HG02610 (cell line): ENCODE measurements at regions not wholly inside any gene's neighbourhood (a gene's known extent, or its start where the extent isn't known, plus 50 kb on each side); places are given as distances from the start of the nearest gene placed in this dataset.

ENCODE experiments used
- ATAC-seq: cut with Tn5 transposase; IDR thresholded peaks from one replicate; pipeline ENCODE4 v1.9.1; 2021; ENCODE audit warnings: mild to moderate bottlenecking, moderate library complexity; ENCODE audit not compliant: unreplicated experiment

DNA sequence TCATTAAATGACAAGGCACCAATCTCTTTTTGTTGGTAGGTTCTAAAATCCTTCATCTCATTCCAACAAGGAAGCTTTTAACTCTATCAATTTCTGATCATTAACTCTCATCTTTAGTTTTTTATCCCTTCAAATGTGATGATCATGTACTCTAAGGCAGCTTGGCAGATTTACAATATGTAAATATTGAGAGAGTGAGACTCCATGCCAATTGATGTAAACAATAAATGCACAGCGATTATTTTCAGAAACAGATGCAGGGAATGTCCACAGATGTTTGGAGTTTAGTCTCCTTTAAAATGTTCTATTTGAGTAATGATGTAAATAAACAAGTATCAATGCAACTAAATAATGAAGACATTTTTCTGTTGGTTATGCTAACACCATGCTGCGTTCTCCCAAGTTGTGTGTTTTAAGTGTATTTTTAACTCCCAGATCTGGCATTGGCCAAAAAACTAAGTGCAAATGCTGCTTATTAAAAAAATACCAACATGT is 213.8 kb downstream of the AHR start:
- no peak for ATAC-seq

DNA sequence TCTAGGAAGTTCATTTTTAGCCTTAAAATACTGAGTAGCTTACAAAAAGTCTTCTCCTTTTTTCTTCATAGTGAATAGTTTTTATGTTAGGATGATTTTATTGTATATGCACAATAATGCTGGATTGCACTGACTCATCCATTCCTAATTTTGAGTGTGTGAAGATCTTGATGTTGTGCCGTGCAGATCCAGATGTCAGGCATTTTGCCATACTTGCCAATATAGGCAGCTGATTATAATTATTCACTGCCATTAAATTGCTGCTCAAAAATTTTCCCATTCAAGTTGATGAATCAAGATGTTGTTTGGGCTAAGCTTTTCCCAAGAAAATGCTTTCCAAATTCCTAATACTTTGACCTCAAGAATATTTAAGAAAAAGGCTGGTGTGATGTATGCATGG is 218.3 kb downstream of the AHR start:
- ATAC-seq, result no peak

DNA sequence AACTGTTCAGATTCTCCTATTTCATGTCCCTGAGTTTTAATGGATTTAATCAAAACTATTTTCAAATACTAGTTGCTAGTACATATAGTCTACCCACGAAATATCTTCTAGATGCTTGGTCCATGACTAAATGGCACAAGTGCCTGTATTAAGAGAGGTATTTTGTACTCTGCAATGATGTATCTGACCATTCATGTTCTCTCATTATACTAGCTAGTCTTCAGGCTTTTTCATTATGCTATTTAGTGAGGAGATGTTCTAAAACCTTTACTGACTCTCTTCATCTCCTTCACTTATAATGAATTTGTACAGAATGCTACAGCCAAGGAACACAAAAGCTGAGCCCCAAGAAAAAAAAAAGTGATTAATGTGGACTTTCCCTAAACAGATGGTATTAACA is 222.5 kb downstream of the AHR start:
- no peak for ATAC-seq

DNA sequence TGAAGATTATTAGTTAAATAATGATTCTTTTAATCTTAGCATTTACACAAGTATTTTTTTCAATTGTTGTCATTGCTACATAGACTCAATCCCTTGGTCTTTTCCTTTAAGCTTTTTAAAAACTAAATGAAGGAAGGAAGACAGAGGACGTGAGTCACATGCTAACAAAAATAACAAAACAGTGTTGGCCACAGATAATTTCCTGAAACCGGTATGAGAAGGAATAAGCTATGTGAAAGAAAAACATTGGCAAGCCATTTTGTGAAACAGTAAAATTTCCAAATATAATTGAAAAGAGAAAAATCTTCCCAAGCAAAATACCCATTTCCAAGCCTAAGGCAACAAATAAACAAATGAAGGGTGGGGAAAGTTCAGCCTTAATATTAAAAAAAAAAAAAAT is 223.0 kb downstream of the AHR start:
- ATAC-seq, result no peak

DNA sequence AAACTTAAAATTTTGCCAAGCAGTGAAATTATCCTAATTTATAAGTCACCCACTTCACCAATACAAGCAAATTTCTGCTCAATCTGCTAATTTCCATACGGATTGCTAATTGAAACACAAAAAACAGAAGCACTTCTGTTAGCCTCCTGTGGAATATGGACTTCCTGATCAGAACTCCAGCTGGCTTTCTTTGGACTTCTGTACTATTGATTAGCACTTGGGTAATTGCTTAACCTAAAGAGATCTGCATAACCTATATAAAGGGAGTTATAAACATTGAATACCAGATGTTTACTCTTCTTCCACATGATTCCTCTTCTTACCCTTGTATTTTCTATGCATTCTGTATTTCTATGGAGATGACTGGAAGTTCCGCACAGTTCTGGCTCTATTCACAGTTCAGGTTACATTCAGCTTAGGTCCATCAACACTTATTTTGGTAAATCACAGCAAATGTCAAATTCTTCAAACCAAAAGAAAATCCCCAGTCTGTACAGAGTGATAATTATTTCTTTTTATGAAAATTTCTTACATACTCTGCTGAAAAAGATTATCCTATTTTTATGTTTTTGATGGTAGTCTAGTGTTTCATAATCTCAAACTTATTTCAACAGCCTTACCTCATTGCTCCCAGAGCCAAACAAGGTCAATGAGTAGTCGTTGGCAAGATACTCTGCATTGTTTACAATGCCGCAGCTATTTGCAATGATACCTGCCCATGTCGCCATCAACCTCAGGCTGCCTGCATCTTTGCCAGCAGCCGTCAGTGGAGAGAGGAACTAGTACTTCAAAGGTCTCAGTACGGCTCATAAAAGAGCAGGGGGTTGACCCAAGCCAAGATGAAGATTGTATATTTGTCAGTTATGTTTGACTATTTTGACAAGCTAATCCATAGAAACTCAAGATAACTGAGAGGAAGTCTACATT is 225.6 kb downstream of the AHR start:
- ATAC-seq, result no peak

DNA sequence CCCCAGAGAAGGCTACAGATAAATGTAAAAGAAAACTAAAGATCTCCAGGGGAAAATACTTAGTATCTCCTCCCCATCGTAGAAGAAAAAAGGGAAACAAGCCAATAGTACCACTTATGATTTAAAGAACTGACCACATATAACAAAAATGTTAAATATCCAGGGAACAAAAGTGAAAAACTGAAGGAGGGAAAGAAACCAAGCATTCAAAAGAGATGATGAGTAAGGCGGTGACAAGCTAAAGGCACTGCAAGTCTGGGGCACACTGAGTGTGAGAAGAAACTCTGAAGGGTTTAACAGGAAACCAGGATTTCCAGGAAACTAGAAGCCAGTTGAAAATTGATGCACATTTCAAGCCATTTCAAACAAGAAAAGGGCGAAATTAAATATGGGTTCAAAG is 226.3 kb downstream of the AHR start:
- ATAC-seq, result no peak

DNA sequence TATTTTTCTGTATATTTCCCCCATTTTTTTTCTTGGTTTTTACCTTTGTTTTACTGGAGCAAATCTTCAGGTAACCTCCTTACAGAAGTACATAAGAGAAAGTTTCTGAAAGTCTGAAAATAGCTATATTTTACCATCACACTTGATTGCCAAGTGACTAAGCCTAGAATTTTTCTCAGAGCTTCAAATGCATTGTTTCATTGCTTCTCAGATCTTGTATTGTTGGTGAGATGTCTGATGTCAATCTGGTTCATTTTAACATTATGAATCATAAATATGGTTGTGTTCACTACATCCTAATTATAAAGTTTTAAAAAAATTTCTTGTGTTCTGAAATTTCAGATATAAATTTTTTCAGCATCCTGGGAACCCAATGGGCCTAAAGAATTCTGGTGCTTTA is 228.2 kb downstream of the AHR start:
- no peak for ATAC-seq

DNA sequence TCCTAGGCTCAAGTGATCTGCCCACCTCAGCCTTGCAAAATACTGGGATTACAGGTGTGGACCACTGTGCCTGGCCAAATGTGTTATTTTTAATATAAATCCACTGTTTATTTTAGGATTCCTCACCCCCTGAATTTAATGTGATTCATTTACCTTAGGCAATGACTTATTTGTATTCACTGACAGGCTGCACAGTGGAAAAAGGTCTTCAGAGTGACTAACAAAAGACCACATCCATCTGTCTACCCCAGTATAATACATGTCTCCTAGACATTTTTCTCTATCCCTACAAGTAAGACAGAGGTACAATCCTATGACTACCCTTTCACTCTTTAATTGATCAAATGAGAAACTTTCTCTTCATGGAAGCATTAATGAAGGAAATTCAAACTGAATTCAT is 230.2 kb downstream of the AHR start:
- no peak for ATAC-seq

DNA sequence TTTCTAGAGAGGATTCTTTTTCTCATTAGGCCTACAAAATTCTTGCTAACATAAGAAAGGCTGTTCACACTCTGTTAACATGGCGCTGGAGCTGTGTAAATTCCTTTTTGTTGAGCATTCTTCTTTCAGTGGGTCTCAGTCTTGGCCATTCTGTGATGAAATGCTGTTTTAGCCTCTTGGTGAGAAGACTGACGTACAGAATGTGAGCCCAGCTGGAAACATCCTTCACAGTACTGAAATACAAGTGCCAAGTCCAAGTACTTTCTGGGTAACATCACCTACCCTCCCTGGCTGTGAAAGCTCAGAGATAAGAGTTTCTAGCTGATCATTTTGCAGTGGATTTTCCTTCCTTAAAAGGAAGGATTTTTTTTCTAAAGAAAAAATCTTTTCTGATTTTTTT is 231.8 kb downstream of the AHR start:
- no peak for ATAC-seq

DNA sequence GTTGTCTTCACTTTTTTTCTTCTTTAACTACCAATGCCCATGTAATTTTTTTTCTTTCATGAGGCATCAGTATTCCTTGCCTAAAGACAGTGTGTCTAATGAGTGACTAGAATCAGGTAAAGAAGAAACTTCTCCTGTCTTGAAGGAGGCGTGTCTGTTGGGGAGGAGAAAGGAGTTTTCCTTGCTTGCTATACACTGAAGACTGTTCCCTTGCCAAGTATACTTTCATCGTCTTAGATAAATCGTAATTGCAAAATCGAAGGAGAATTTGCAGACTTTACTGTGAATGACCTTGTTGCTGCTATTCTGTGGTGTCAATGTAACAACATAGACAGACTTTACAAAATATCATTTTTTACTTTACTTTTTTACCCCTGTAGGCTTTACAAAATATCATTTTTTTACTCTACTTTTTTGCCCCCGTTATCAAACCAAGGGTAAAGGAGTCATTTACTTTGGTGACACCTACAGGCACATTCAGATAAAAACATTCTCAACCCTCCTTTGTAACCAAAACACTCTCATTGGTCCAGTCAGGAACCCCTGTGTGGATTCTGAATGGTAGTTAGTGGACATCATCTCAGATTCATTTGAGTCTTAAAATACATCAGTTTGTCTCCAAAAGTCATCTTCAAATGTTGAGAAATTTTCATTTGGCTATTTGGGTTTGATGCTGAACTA is 232.4 kb downstream of the AHR start:
- ATAC-seq, result peak; percentile 59

DNA sequence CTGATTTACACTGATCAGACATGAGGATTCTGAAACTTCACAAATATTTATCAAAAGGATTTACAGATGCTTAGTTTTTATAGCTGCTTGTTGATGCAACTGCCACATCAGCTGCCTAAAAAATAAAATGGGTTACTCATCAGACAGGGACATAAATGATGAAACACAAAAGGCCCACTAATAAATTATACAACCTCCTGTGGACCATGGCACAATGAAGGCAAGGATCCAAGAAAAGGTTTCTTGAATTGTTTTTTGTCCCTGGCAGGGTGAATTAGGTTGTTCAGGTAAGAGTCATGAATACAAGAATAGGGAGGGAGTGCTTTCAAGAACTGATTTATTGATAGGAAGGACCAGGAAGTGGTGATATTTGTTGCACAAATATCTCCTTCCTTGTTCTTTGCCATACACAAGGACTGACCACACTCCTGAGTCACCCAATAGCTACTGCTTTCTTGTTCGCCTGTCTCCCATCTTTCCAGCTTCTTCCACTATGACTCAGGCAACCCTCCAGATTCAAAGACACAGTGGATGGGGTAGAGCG is 234.5 kb downstream of the AHR start:
- no peak for ATAC-seq

DNA sequence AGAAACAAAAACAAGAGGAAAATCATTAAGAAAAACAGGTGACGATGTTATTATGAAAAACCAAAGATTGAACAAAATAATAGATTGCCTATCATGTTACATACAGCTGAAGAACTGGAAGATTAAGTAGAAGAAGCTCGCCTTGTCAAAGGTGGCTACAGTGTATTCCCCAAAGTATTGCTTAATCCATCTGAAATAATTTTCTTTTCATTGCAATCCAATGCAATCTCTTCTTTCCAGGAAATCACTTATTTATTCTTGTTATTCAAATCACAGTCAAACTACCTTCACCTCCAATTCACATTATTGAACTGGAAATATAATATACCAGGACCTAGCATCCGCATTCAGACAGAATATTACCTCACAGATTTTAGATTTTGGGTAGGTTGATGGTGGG is 235.9 kb downstream of the AHR start:
- ATAC-seq, result no peak

DNA sequence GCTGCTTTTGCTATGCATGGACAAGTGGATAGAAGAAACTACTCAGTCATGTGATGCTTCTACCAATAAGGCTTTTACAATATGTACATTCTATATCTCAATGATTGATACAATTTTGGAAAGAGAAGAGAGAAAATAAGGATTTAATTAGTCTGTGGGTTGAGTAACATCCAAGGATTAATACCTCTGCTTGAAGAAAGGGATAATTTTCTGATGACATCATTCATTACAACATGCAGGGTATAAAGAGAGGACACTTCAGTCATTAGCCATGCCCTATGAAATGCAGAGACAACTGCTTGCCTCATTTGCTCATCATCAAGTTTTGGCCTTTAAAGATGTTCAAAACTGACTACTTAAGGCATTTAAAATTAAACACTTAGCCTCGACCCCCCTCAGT is 237.3 kb downstream of the AHR start:
- ATAC-seq, result no peak

DNA sequence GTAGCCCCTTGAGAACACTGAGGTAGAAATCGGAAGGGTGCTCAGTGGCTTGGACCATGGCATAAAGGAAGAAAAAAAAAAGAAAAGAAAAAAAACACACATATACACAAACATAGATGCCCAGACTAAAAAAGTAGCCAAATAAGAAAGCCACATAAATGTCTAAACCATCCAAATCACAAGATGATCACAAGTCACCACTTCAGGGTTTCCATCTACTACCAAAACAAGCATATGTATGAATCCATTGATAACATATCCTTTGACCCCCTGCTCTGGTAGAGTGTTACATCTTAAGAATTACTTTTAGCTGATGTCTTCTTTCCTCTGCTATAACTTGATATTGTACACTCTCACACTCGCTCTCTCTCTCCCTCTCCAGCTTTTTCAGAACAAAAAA is 245.9 kb downstream of the AHR start:
- no peak for ATAC-seq

DNA sequence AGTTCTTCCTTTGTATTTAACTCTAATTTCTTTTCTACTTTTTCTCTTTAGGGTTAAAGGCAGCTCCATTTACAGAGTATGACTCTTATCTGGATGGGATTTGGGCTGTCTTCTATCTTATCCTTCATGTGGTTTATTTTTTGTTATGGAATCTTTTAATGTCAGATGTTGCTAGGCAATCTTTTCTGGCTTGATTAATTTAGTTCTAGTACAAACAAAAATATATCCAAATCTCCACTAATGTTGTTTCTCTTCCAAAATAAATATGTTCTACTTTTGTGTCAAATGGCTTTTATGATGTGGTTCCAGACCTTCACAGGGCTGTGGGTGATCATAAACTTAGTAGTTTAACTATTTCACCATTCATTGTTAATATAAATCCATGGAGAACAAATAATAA is 246.9 kb downstream of the AHR start:
- no peak for ATAC-seq

DNA sequence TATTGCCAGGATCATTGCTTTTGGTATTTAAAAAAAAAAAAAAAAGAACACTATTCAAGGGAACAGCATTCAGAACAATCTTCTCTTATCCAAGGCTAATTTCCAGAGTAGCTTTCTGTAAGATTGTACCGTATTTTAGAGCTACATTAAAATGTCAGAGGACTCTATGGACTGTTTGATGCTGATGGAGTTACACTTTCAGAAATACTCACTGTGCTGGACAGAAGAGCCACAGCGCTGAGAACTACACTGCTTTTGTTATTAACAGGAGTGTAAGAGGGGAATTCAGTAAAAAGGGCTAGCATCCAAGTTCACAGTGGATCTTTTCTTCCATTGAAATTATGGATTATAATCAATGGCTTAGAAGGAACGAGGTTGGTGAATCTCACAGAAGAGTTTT is 247.7 kb downstream of the AHR start:
- ATAC-seq, result no peak

DNA sequence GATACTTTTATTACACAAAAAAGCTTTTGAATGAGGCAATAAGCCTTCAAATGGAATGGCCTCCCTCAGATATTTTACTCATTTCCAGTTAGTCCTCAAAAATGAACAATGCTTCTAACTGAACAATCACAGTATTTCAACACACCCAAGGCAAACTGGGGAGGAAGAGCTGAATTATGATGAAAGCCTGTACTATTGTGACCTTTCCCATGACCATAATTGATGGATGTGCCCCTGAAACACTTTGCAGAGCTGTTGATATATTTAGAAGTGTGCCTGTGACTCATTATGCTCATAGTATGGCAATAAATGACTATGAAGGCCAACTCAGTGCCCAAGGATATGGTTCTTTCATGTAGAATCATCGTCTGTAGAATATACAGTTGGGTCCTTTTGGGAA is 248.1 kb downstream of the AHR start:
- ATAC-seq, result no peak

DNA sequence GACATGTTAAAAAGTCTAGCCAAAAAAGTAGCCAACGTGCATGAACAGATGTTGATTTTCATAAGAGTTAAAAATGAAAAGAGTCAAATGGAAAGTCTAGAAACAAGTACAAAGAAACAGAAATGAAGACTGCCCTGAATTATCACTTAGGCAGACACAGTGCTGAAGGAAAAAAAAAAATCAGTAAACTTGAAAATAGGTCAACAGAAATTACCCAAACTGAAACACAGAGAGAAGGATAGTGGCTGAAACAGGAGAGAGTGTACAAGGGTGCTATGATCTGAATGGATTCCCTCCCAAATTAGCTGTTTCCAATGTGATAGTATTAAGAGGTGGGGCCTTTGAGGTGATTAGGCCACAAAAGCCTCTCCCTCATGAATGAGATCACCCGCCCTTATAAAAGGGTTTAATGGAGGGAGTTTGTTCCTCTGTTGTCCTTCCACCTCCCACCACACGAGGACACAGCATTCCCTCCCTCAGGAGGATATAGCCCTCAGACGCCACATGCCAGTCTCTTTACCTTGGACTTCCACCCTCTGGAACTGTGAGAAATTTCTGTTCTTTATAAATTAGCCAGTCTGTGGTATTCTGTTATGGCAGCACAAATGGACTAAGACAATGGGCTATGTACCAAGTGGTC is 249.7 kb downstream of the AHR start:
- ATAC-seq, result peak; percentile 55

DNA sequence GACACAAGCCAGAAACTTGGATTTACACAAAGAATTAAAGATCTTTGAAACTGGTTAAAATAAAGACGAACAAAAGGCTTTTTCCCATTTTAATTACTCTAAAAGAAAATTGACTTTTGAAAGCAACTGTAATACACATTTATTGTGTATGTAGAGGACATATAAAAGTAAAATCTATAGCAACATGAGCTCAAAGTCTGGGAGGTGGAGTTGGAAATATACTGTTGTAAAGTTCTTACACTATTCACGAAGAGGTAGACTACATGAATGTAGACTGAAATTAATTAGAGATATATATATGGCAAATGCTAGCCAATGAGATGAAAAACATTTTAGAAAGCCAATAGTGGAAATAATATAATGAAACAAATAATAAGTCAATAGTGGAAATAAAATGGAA is 251.0 kb downstream of the AHR start:
- no peak for ATAC-seq

DNA sequence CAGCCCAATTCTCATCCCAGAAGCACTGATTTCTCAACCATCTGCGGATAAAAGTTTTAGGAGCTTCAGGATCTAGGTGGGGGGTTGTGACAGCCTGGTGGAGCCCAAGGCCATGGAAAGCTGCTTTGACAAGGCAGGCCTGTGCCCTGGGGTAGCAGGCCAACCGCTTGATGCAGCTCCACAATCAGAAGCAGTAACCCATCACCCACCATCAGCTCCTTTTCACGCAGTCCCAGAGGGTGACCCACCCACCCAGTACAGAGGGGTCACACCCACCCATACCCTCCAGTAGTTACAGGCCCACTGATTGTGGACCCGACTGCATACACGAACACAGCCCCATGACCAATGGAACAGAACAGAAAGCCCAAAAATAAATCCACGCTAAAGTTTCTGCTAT is 253.9 kb downstream of the AHR start:
- no peak for ATAC-seq

DNA sequence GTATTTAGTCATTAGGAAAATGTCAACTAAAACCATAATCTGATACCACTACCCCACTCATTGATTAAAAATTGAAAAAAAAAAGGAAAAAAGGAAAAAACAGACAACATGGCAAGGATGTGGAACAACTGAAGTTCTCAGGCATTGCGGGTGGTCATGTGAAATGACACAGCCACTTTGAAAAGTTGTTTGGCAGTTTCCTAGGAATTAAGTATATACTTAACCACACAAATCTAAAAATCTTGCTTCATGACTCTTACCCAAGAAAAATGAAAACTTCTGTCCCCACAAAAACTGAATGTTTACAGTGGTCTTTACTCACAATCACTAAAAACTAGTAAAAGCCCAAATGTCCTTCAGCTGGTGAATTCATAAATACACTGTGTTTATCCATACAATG is 254.5 kb downstream of the AHR start:
- no peak for ATAC-seq
